ENCODE measurements at regions not wholly inside any gene's neighbourhood (a gene's known extent, or its start where the extent isn't known, plus 50 kb on each side); places are given as distances from the start of the nearest gene placed in this dataset.

- TF ChIP-seq, protein P1, sequence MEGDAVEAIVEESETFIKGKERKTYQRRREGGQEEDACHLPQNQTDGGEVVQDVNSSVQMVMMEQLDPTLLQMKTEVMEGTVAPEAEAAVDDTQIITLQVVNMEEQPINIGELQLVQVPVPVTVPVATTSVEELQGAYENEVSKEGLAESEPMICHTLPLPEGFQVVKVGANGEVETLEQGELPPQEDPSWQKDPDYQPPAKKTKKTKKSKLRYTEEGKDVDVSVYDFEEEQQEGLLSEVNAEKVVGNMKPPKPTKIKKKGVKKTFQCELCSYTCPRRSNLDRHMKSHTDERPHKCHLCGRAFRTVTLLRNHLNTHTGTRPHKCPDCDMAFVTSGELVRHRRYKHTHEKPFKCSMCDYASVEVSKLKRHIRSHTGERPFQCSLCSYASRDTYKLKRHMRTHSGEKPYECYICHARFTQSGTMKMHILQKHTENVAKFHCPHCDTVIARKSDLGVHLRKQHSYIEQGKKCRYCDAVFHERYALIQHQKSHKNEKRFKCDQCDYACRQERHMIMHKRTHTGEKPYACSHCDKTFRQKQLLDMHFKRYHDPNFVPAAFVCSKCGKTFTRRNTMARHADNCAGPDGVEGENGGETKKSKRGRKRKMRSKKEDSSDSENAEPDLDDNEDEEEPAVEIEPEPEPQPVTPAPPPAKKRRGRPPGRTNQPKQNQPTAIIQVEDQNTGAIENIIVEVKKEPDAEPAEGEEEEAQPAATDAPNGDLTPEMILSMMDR (IDR thresholded peaks at IDR 0.05), result no peak
- no peak for TF ChIP-seq POLR2AphosphoS5 (IDR thresholded peaks at IDR 0.05)
- no peak for TF ChIP-seq EP300 (IDR thresholded peaks at IDR 0.05)
Measured at GRCh38 chr4:131551306-131551705, 1597.8 kb upstream of the PCDH10 start.

Data from gastroesophageal sphincter (tissue), 3 donors.